ENCODE measurements at regions not wholly inside any gene's neighbourhood (a gene's known extent, or its start where the extent isn't known, plus 50 kb on each side); places are given as distances from the start of the nearest gene placed in this dataset.

DNA sequence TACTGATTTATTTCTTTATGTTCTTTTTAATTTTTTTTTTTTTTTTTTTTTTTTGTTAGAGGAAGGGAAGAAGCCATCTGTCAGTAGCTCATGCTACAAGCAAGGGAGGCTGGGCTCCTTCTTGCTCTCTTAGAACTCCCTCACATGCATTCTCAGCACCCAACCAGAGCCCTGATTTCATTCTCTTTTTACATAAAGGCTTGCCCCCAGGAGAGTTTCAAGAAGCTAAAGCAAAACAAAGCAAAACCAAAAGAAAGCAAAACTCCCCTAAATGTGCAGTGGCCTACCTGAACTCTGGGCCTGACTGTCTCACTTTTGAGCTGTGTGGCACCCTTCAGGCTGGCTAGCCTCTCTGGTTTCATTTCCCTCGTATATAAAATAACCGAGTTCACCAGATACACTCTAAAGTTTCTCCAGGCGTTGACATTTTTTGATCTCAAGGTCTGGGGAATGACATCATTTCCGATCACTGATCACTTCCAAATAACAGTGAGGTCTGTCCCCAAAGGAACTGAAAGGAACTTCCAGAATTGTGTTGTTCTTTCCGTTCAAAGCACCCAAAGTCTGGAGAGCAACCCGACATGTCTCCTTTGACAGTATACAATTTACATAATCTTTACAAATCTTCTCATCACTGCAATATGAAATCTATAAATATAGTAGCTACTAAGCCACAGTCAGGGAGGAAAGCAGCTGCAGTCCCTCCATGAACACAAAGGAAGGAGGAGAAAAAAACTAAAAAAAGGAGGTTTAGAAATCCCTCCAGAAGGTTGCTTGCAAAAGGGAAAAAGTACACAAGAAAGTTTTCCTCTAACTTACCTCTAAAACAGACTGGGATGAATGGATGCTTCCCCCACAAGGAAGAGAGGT is 145.6 kb upstream of the NCK2 start:
- H3K79me2 ChIP-seq (ENCODE audit: control insufficient read depth, insufficient read depth, low read length): no peaks in the 10 kb centered on the region
- ATAC-seq (ENCODE audit: low read depth) (no peak), DNase-seq (no peak)
- H3K27ac Mint-ChIP-seq: no peak overlapping the region
- no peak overlapping the region for H3K4me3 ChIP-seq (ENCODE audit: control extremely low read depth in 1 of 5, extremely low read depth in 1 of 5, insufficient read depth in 1 of 5, low read depth in 2 of 5, low read length in 4 of 5)
- H3K4me1 Mint-ChIP-seq: peaks cover 3% of the 10 kb centered on the region
- POLR2A ChIA-PET: no interaction called here
- 87% methylated on average over 4 of the region's 6 CpGs for WGBS (ENCODE audit: insufficient coverage)
- intact Hi-C loops (cut with micrococcal nuclease): no loop called here
- no peak overlapping the region for H3K27ac ChIP-seq (ENCODE audit: low read length in 2 of 2)
- no peak overlapping the region for H3K4me2 ChIP-seq (replicated peaks; ENCODE audit: low read depth, low read length, poor library complexity, severe bottlenecking)
- TF ChIP-seq EZH2 (IDR thresholded peaks at IDR 0.05; ENCODE audit: borderline replicate concordance, insufficient read depth, low read depth, low read length, poor library complexity, severe bottlenecking): no peak
- TF ChIP-seq, protein P1, sequence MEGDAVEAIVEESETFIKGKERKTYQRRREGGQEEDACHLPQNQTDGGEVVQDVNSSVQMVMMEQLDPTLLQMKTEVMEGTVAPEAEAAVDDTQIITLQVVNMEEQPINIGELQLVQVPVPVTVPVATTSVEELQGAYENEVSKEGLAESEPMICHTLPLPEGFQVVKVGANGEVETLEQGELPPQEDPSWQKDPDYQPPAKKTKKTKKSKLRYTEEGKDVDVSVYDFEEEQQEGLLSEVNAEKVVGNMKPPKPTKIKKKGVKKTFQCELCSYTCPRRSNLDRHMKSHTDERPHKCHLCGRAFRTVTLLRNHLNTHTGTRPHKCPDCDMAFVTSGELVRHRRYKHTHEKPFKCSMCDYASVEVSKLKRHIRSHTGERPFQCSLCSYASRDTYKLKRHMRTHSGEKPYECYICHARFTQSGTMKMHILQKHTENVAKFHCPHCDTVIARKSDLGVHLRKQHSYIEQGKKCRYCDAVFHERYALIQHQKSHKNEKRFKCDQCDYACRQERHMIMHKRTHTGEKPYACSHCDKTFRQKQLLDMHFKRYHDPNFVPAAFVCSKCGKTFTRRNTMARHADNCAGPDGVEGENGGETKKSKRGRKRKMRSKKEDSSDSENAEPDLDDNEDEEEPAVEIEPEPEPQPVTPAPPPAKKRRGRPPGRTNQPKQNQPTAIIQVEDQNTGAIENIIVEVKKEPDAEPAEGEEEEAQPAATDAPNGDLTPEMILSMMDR (IDR thresholded peaks at IDR 0.05): no peak
- no peaks in the 10 kb centered on the region for H3K9me3 ChIP-seq (ENCODE audit: control extremely low read depth in 1 of 3, control insufficient read depth in 2 of 3, insufficient read depth in 1 of 3, low read length in 2 of 3)
- H3K9ac ChIP-seq (ENCODE audit: low read length): no peak overlapping the region
- H3K9me3 Mint-ChIP-seq (ENCODE audit: insufficient read depth): no peaks in the 10 kb centered on the region
- no peaks in the 10 kb centered on the region for H3K27me3 Mint-ChIP-seq
- no peaks in the 10 kb centered on the region for H3K36me3 ChIP-seq (replicated peaks in 1 of 2; ENCODE audit: control extremely low read depth in 1 of 2, control insufficient read depth in 1 of 2, extremely low read depth in 1 of 2, insufficient read depth in 2 of 2, low read length in 1 of 2)
- no peak overlapping the region for H3K4me3 Mint-ChIP-seq
- H2AFZ ChIP-seq (ENCODE audit: insufficient read depth, low read depth, low read length, poor library complexity, severe bottlenecking): no peak overlapping the region
- no peaks in the 10 kb centered on the region for H3K27me3 ChIP-seq (replicated peaks in 1 of 4; ENCODE audit: control extremely low read depth in 1 of 4, control insufficient read depth in 3 of 4, insufficient read depth in 4 of 4, low read length in 3 of 4)
- no peaks in the 10 kb centered on the region for H4K20me1 ChIP-seq (ENCODE audit: control insufficient read depth, insufficient read depth, low read length, poor library complexity, severe bottlenecking)
- peaks cover 3 to 4% of the 10 kb centered on the region in 2 donors for H3K4me1 ChIP-seq (ENCODE audit: control insufficient read depth in 2 of 2, insufficient read depth in 2 of 2, low read length in 2 of 2)
- CTCF ChIA-PET: interaction anchor here (0.7 kb wide), 1 partner anchor 22 kb away, joined by 3 read pairs; no protein-coding TSS in a partner anchor
